Testis (tissue), 2 donors: ENCODE measurements at regions not wholly inside any gene's neighbourhood (a gene's known extent, or its start where the extent isn't known, plus 50 kb on each side); places are given as distances from the start of the nearest gene placed in this dataset.
"Not testable (repeated sequence)": the region's sequence is repeated elsewhere in the genome, so short reads cannot be mapped to it uniquely, and the experiment has no call there.

Source experiments
- DNase-seq: peaks from one replicate; pipeline ENCODE4 v3.0.0-alpha.2; 2019
- H3K27ac ChIP-seq, 2 donors: fragments of 200-600 bp; sonication (generic); one replicate each; pipeline ENCODE4 v1.5.1; 2019
- H3K27me3 ChIP-seq: fragments of 200-600 bp; sonication (generic); one replicate; pipeline ENCODE4 v1.5.1; 2019
- H3K36me3 ChIP-seq: fragments of 200-600 bp; sonication (generic); one replicate; pipeline ENCODE4 v1.5.1; 2017; ENCODE audit warnings: low read depth; ENCODE audit errors: missing control alignments
- H3K4me1 ChIP-seq: fragments of 200-600 bp; sonication (generic); one replicate; pipeline ENCODE4 v1.5.1; 2019
- H3K4me3 ChIP-seq, 2 donors: fragments of 200-600 bp; sonication (generic); one replicate each; pipeline ENCODE4 v1.5.1; 2017 to 2019
- H3K9me3 ChIP-seq: fragments of 200-600 bp; sonication (generic); one replicate; pipeline ENCODE4 v1.5.1; 2017
- CTCF ChIP-seq, 3 experiments: fragments of 450-650 bp in 2 of 3; fragments of 200-600 bp in 1 of 3; sonication (generic) in 1 of 3; IDR thresholded peaks; one replicate each; pipeline ENCODE4 v1.5.1; 2016 to 2019; ENCODE audit warnings: antibody characterized with exemption in 3 of 3, mild to moderate bottlenecking in 2 of 3, moderate library complexity in 1 of 3
- POLR2A ChIP-seq: fragments of 450-650 bp; IDR thresholded peaks from one replicate; pipeline ENCODE4 v1.6.1; 2017; ENCODE audit warnings: antibody characterized with exemption, mild to moderate bottlenecking, moderate library complexity
- WGBS, 2 donors: methylation state at CpG; one replicate each; pipeline ENCODE4 v1.1.5; 2018; 5-methylcytosine and 5-hydroxymethylcytosine counted together
- intact Hi-C: fragments of 100-400 bp; cut with DNase I; formaldehyde crosslinking; loops from one replicate; pipeline ENCODE4 v1.15.1; 2023; ENCODE audit warnings: low total_unique reads

GRCh38 chrY:12422536-12422935, 278.5 kb upstream of the USP9Y start:
- 90 to 92% methylated on average over 5 of the region's 5 CpGs for WGBS, 2 donors
- intact Hi-C loops = no loop called here
- no peaks in the 10 kb centered on the region for H3K27me3 ChIP-seq

GRCh38 chrY:12423416-12424252, 277.4 kb upstream of the USP9Y start:
- Histone ChIP-seq H3K9me3 (no peaks in the 10 kb centered on the region), H3K27me3 (no peaks in the 10 kb centered on the region), H3K36me3 (no peaks in the 10 kb centered on the region), H3K27ac (no peak overlapping the region), H3K4me1 (no peaks in the 10 kb centered on the region), H3K4me3 (no peak overlapping the region)
- no peak for DNase-seq
- WGBS, 2 donors = 79 to 88% methylated on average over 4 to 6 of the region's 6 CpGs
- TF ChIP-seq POLR2A (no peak), CTCF (IDR thresholded peaks at IDR 0.05) (no peak)
- intact Hi-C loops = no loop called here

More at GRCh38 chrY:12422536-12422935, 278.5 kb upstream of the USP9Y start:
- no peak for DNase-seq
- Histone ChIP-seq H3K9me3 (no peaks in the 10 kb centered on the region), H3K27ac (no peak overlapping the region), H3K4me3 (no peak overlapping the region), H3K4me1 (no peaks in the 10 kb centered on the region), H3K36me3 (no peaks in the 10 kb centered on the region)
- TF ChIP-seq CTCF (IDR thresholded peaks at IDR 0.05) = no peak
- TF ChIP-seq POLR2A = no peak

GRCh38 chrY:12425506-12425905, 275.5 kb upstream of the USP9Y start:
- Histone ChIP-seq H3K27me3 (no peaks in the 10 kb centered on the region), H3K4me1 (no peaks in the 10 kb centered on the region), H3K27ac (no peak overlapping the region), H3K9me3 (no peaks in the 10 kb centered on the region), H3K36me3 (no peaks in the 10 kb centered on the region), H3K4me3 (no peak overlapping the region)
- no peak for DNase-seq
- no peak for TF ChIP-seq CTCF (IDR thresholded peaks at IDR 0.05)
- no peak for TF ChIP-seq POLR2A
- WGBS, 2 donors = 49 to 61% methylated on average over 6 of the region's 6 CpGs
- intact Hi-C loops = no loop called here

- TF ChIP-seq CTCF (IDR thresholded peaks at IDR 0.05) = no peak
- TF ChIP-seq POLR2A = no peak
- no peak for DNase-seq
- H3K4me3 ChIP-seq = no peak overlapping the region
- no peaks in the 10 kb centered on the region for H3K36me3 ChIP-seq
- H3K9me3 ChIP-seq = no peaks in the 10 kb centered on the region
- no peaks in the 10 kb centered on the region for H3K4me1 ChIP-seq
- 86% methylated on average over 4 to 5 of the region's 5 CpGs for WGBS, 2 donors
- H3K27ac ChIP-seq = no peak overlapping the region
- intact Hi-C loops = no loop called here
- H3K27me3 ChIP-seq = no peaks in the 10 kb centered on the region
These were observed 273.7 kb upstream of the USP9Y start for GRCh38 chrY:12427361-12427760.

GRCh38 chrY:12431546-12431945, 269.5 kb upstream of the USP9Y start:
- DNase-seq = no peak
- Histone ChIP-seq H3K4me3 (no peak overlapping the region), H3K4me1 (no peaks in the 10 kb centered on the region), H3K36me3 (no peaks in the 10 kb centered on the region), H3K27me3 (no peaks in the 10 kb centered on the region), H3K9me3 (no peaks in the 10 kb centered on the region), H3K27ac (no peak overlapping the region)
- TF ChIP-seq POLR2A = no peak
- no peak for TF ChIP-seq CTCF (IDR thresholded peaks at IDR 0.05)
- 17 to 29% methylated on average over 5 to 6 of the region's 6 CpGs for WGBS, 2 donors
- intact Hi-C loops = no loop called here

- H3K9me3 ChIP-seq, intact Hi-C loops, H3K27ac ChIP-seq, H3K36me3 ChIP-seq, H3K4me3 ChIP-seq, H3K27me3 ChIP-seq, H3K4me1 ChIP-seq, DNase-seq: not testable (repeated sequence)
- 71 to 82% methylated on average over 1 to 5 of the region's 6 CpGs for WGBS, 2 donors
These were observed 262.2 kb upstream of the USP9Y start for GRCh38 chrY:12438823-12439222.
